H9 (cell line): ENCODE measurements at regions not wholly inside any gene's neighbourhood (a gene's known extent, or its start where the extent isn't known, plus 50 kb on each side); places are given as distances from the start of the nearest gene placed in this dataset.

ENCODE experiments used
- DNase-seq: peaks from one replicate; pipeline ENCODE4 v3.0.0-alpha.2; 2017
- H2AFZ ChIP-seq: one replicate; pipeline ENCODE4 v1.6.1; 2013; ENCODE audit warnings: mild to moderate bottlenecking, low read length, control low read depth, moderate library complexity
- H2AK5ac ChIP-seq: 2 replicates; pipeline ENCODE4 v1.6.1; 2013; ENCODE audit warnings: low read length, control low read depth, mixed read lengths; ENCODE audit not compliant: insufficient read length
- H2BK120ac ChIP-seq: one replicate; pipeline ENCODE4 v1.6.1; 2013; ENCODE audit warnings: low read depth, mild to moderate bottlenecking, low read length, control low read depth, inconsistent platforms; ENCODE audit not compliant: poor library complexity, severe bottlenecking
- H2BK12ac ChIP-seq: 2 replicates; pipeline ENCODE4 v1.6.1; 2013; ENCODE audit warnings: low read length, control low read depth, mixed read lengths, low read depth; ENCODE audit not compliant: insufficient read length
- H2BK15ac ChIP-seq: 2 replicates; pipeline ENCODE4 v1.6.1; 2013; ENCODE audit warnings: low read depth, low read length, control low read depth
- H2BK20ac ChIP-seq: one replicate; pipeline ENCODE4 v1.6.1; 2013; ENCODE audit warnings: low read depth, mild to moderate bottlenecking, low read length, control low read depth, inconsistent platforms; ENCODE audit not compliant: poor library complexity, severe bottlenecking
- H2BK5ac ChIP-seq: 2 replicates; pipeline ENCODE4 v1.6.1; 2013; ENCODE audit warnings: low read length, control low read depth, mixed read lengths; ENCODE audit not compliant: insufficient read length
- H3K14ac ChIP-seq: 2 replicates; pipeline ENCODE4 v1.6.1; 2013; ENCODE audit warnings: low read length, control low read depth; ENCODE audit not compliant: insufficient read depth
- H3K18ac ChIP-seq: 2 replicates; pipeline ENCODE4 v1.6.1; 2013; ENCODE audit warnings: low read depth, mild to moderate bottlenecking, mixed read lengths, low read length, control low read depth; ENCODE audit not compliant: insufficient read length
- H3K23ac ChIP-seq: 2 replicates; pipeline ENCODE4 v1.6.1; 2013; ENCODE audit warnings: low read length, control low read depth, mixed read lengths, low read depth; ENCODE audit not compliant: insufficient read length
- H3K23me2 ChIP-seq: 2 replicates; pipeline ENCODE4 v1.6.1; 2013; ENCODE audit warnings: low read depth, mild to moderate bottlenecking, mixed read lengths, low read length, control low read depth; ENCODE audit not compliant: insufficient read length, poor library complexity, severe bottlenecking
- H3K27ac ChIP-seq: 2 replicates; pipeline ENCODE4 v1.5.1; 2013; ENCODE audit warnings: low read length, control low read depth, mixed read lengths, low read depth; ENCODE audit not compliant: insufficient read length
- H3K27me3 ChIP-seq: 2 replicates; pipeline ENCODE4 v1.6.1; 2013; ENCODE audit warnings: low read length, control low read depth, inconsistent platforms; ENCODE audit not compliant: insufficient read depth
- H3K4ac ChIP-seq: 2 replicates; pipeline ENCODE4 v1.6.1; 2013; ENCODE audit warnings: low read depth, mild to moderate bottlenecking, control low read depth, inconsistent platforms, low read length, moderate library complexity
- H3K4me1 ChIP-seq: 2 replicates; pipeline ENCODE4 v1.6.1; 2013; ENCODE audit warnings: low read length, control low read depth, inconsistent platforms; ENCODE audit not compliant: insufficient read depth
- H3K4me2 ChIP-seq: 2 replicates; pipeline ENCODE4 v1.6.1; 2013; ENCODE audit warnings: low read length, control low read depth, mixed read lengths; ENCODE audit not compliant: insufficient read length, insufficient read depth
- H3K56ac ChIP-seq: 2 replicates; pipeline ENCODE4 v1.6.1; 2013; ENCODE audit warnings: low read depth, mild to moderate bottlenecking, mixed read lengths, low read length, control low read depth; ENCODE audit not compliant: insufficient read length
- H3K79me1 ChIP-seq: 2 replicates; pipeline ENCODE4 v1.6.1; 2013; ENCODE audit warnings: low read depth, mild to moderate bottlenecking, moderate library complexity, low read length, control low read depth, inconsistent platforms; ENCODE audit not compliant: insufficient read depth, poor library complexity, severe bottlenecking
- H3K79me2 ChIP-seq: 2 replicates; pipeline ENCODE4 v1.6.1; 2013; ENCODE audit warnings: low read length, control low read depth, inconsistent platforms; ENCODE audit not compliant: insufficient read depth
- H3K9ac ChIP-seq: 2 replicates; pipeline ENCODE4 v1.6.1; 2013; ENCODE audit warnings: low read length, control low read depth, mixed read lengths; ENCODE audit not compliant: insufficient read length; ENCODE audit errors: extremely low read depth
- H3K9me3 ChIP-seq: one replicate; pipeline ENCODE4 v1.6.1; 2013; ENCODE audit warnings: low read depth, low read length, inconsistent platforms; ENCODE audit not compliant: control insufficient read depth
- H3T11ph ChIP-seq: one replicate; pipeline ENCODE4 v1.6.1; 2013; ENCODE audit warnings: mild to moderate bottlenecking, low read length, control low read depth, inconsistent platforms
- H4K20me1 ChIP-seq: one replicate; pipeline ENCODE4 v1.6.1; 2013; ENCODE audit not compliant: control insufficient read depth, insufficient read length, insufficient read depth
- H4K5ac ChIP-seq: 2 replicates; pipeline ENCODE4 v1.6.1; 2013; ENCODE audit warnings: low read depth, mild to moderate bottlenecking, mixed read lengths, low read length, control low read depth; ENCODE audit not compliant: insufficient read length
- H4K8ac ChIP-seq: replicated peaks from 2 replicates; pipeline ENCODE4 v1.6.1; 2013; ENCODE audit warnings: low read length, control low read depth, mixed read lengths, low read depth; ENCODE audit not compliant: insufficient read length
- H4K91ac ChIP-seq: 2 replicates; pipeline ENCODE4 v1.6.1; 2013; ENCODE audit warnings: low read depth, mild to moderate bottlenecking, moderate library complexity, mixed read lengths, low read length, control low read depth; ENCODE audit not compliant: insufficient read length
- H3K27ac Mint-ChIP-seq, 3 experiments: 2 replicates in 2 of 3; 3 replicates in 1 of 3; pipeline ENCODE4 v1.8.0; 2020 to 2021; ENCODE audit warnings: mixed read lengths in 3 of 3, mild to moderate bottlenecking in 1 of 3, moderate library complexity in 1 of 3
- H3K27me3 Mint-ChIP-seq: 2 replicates; pipeline ENCODE4 v1.8.0; 2021; ENCODE audit warnings: low read depth, mild to moderate bottlenecking, moderate library complexity, mixed read lengths
- H3K36me3 Mint-ChIP-seq, 3 experiments: 2 replicates in 2 of 3; 3 replicates in 1 of 3; pipeline ENCODE4 v1.8.0; 2020 to 2021; ENCODE audit warnings: low read depth in 3 of 3, mixed read lengths in 3 of 3; ENCODE audit not compliant: insufficient read depth in 1 of 3
- H3K4me1 Mint-ChIP-seq, 2 experiments: 2 replicates each; pipeline ENCODE4 v1.8.0; 2020; ENCODE audit warnings: mixed read lengths in 2 of 2
- H3K4me3 Mint-ChIP-seq, 2 experiments: 2 replicates in 1 of 2; 3 replicates in 1 of 2; pipeline ENCODE4 v1.8.0; 2020 to 2021; ENCODE audit warnings: mild to moderate bottlenecking in 2 of 2, mixed read lengths in 2 of 2, moderate library complexity in 1 of 2
- H3K9me3 Mint-ChIP-seq, 2 experiments: 2 replicates in 1 of 2; 3 replicates in 1 of 2; pipeline ENCODE4 v1.8.0; 2020; ENCODE audit warnings: mild to moderate bottlenecking in 2 of 2, mixed read lengths in 2 of 2, moderate library complexity in 1 of 2
- WGBS: extraction: QIAGEN DNeasy Blood & Tissue Kit; methylation state at CpG from one replicate; pipeline ENCODE4 v1.1.7; 2013; ENCODE audit warnings: missing lambda C conversion rate, low lambda C conversion rate, mixed read lengths; ENCODE audit not compliant: insufficient read length; ENCODE audit errors: extremely low coverage; 5-methylcytosine and 5-hydroxymethylcytosine counted together
- TF ChIP-seq, protein P1 (sequence below): fragments of 200-600 bp; sonication (generic); conservative IDR thresholded peaks from 3 replicates; pipeline ENCODE4 v1.8.0; 2021; ENCODE audit warnings: antibody characterized with exemption, mild to moderate bottlenecking

DNA sequence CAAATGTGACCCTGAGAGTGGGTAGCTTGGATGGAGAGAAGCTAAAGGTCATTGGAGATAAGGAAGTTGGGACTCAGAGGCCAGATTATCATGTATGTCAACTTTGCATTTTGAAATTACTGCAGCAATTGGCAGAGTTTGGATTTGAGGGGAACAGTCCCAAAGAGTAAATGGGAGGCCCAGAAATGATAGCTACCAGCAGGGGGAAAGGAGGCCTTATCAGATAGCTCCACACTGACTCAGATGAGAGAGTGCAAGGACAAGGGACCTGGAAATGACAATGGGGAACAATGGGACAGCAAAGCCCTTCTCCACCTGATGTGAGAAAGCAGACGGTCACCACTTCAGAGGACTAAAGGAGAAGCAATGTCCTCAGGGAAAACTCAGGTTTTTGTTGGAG is 201.5 kb upstream of the JADE1 start:
- Histone ChIP-seq H4K20me1 (no peaks in the 10 kb centered on the region), H3K23me2 (no peaks in the 10 kb centered on the region), H3K4ac (no peak overlapping the region), H2BK5ac (no peak overlapping the region), H3K27ac (no peak overlapping the region), H3T11ph (no peak overlapping the region), H3K18ac (no peak overlapping the region), H3K4me2 (no peak overlapping the region), H2BK20ac (no peak overlapping the region), H4K8ac (no peak overlapping the region), H3K79me2 (no peaks in the 10 kb centered on the region), H2BK15ac (no peak overlapping the region), H3K56ac (no peak overlapping the region), H3K14ac (no peak overlapping the region), H2BK12ac (no peak overlapping the region), H3K9ac (no peak overlapping the region), H4K91ac (no peak overlapping the region), H3K27me3 (no peaks in the 10 kb centered on the region), H3K79me1 (no peaks in the 10 kb centered on the region), H3K4me1 (peaks cover 3% of the 10 kb centered on the region; the same call in 1 of the 2 replicates), H2BK120ac (no peak overlapping the region), H2AK5ac (no peak overlapping the region), H2AFZ (no peak overlapping the region), H3K23ac (no peak overlapping the region), H4K5ac (no peak overlapping the region), H3K9me3 (no peaks in the 10 kb centered on the region)
- TF ChIP-seq, protein P1, sequence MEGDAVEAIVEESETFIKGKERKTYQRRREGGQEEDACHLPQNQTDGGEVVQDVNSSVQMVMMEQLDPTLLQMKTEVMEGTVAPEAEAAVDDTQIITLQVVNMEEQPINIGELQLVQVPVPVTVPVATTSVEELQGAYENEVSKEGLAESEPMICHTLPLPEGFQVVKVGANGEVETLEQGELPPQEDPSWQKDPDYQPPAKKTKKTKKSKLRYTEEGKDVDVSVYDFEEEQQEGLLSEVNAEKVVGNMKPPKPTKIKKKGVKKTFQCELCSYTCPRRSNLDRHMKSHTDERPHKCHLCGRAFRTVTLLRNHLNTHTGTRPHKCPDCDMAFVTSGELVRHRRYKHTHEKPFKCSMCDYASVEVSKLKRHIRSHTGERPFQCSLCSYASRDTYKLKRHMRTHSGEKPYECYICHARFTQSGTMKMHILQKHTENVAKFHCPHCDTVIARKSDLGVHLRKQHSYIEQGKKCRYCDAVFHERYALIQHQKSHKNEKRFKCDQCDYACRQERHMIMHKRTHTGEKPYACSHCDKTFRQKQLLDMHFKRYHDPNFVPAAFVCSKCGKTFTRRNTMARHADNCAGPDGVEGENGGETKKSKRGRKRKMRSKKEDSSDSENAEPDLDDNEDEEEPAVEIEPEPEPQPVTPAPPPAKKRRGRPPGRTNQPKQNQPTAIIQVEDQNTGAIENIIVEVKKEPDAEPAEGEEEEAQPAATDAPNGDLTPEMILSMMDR: no peak; the same call in 2 of the 3 replicates
- no peak for DNase-seq
- Mint-ChIP-seq H3K4me3 (no peak overlapping the region), H3K9me3 (no peaks in the 10 kb centered on the region), H3K27me3 (no peaks in the 10 kb centered on the region), H3K36me3 (no peaks in the 10 kb centered on the region; a peak in 1 of 7 replicates), H3K27ac (no peak overlapping the region), H3K4me1 (peaks cover 13 to 18% of the 10 kb centered on the region in 2 experiments)
- WGBS: no CpG with 5 or more reads among the region's 1 CpG
